Stomach (tissue), 8 donors: ENCODE measurements at regions not wholly inside any gene's neighbourhood (a gene's known extent, or its start where the extent isn't known, plus 50 kb on each side); places are given as distances from the start of the nearest gene placed in this dataset.

Experiments used
- DNase-seq, 2 donors: peaks; one replicate each; pipeline versions ENCODE4 v3.0.0 to v3.0.0-alpha.2; 2013 to 2019
- H3K27ac ChIP-seq, 5 donors: fragments of 200-600 bp in 4 of 5; sonication (generic) in 4 of 5; one replicate each; pipeline ENCODE4 v1.5.1; 2013 to 2019; ENCODE audit warnings: mild to moderate bottlenecking in 1 of 5, moderate library complexity in 1 of 5
- H3K27me3 ChIP-seq, 3 donors: fragments of 200-600 bp; sonication (generic); one replicate each; pipeline ENCODE4 v1.5.1; 2017 to 2019; ENCODE audit warnings: mixed run types in 1 of 3
- H3K36me3 ChIP-seq, 4 donors: fragments of 200-600 bp; sonication (generic); 1 replicate in 3 of 4; 2 replicates in 1 of 4; pipeline ENCODE4 v1.5.1; 2016 to 2019
- H3K4me1 ChIP-seq, 4 donors: fragments of 200-600 bp; sonication (generic); one replicate each; pipeline ENCODE4 v1.5.1; 2016 to 2019
- H3K4me3 ChIP-seq, 4 donors: fragments of 200-600 bp; sonication (generic) in 3 of 4; one replicate each; pipeline ENCODE4 v1.5.1; 2016 to 2019; ENCODE audit warnings: mild to moderate bottlenecking in 1 of 4
- H3K9me3 ChIP-seq, 4 donors: fragments of 200-600 bp; sonication (generic); one replicate each; pipeline ENCODE4 v1.5.1; 2016 to 2019
- CTCF ChIP-seq, 7 experiments: fragments of 450-650 bp in 4 of 7; fragments of 200-600 bp in 3 of 7; sonication (generic) in 3 of 7; IDR thresholded peaks; one replicate each; pipeline ENCODE4 v1.5.1; 2016 to 2019; ENCODE audit warnings: antibody characterized with exemption in 7 of 7, control low read depth in 2 of 7, mild to moderate bottlenecking in 1 of 7
- EP300 ChIP-seq: sonication (generic); formaldehyde crosslinking; IDR thresholded peaks from one replicate; pipeline ENCODE4 v1.6.1; 2017; ENCODE audit warnings: antibody characterized with exemption
- POLR2A ChIP-seq, 4 donors: fragments of 450-650 bp; IDR thresholded peaks; one replicate each; pipeline ENCODE4 v1.6.1; 2016; ENCODE audit warnings: antibody characterized with exemption in 4 of 4, control low read depth in 2 of 4, mild to moderate bottlenecking in 1 of 4, moderate library complexity in 1 of 4
- POLR2AphosphoS5 ChIP-seq, 3 donors: sonication (generic); formaldehyde crosslinking; IDR thresholded peaks; one replicate each; pipeline ENCODE4 v1.6.1; 2016; ENCODE audit warnings: antibody characterized with exemption in 3 of 3
- WGBS, 5 donors: extraction: QIAGEN DNeasy Blood & Tissue Kit in 3 of 5; methylation state at CpG; one replicate each; pipeline versions ENCODE4 v1.1.5 to v1.1.7; 2013 to 2018; 5-methylcytosine and 5-hydroxymethylcytosine counted together
- intact Hi-C: fragments of 100-400 bp; cut with DNase I; formaldehyde crosslinking; loops from one replicate; pipeline ENCODE4 v1.15.1; 2023; ENCODE audit warnings: low total_unique reads
- donor health status: healthy with polysubstance abuse.
- donor health status: Bipolar disorder and iron deficiency.
- donor health status: healthy.

GRCh38 chr4:154961263-154961662 is 180.2 kb downstream of the RBM46 start:
- H3K4me1 ChIP-seq: peaks cover 0 to 10% (median 3%) of the 10 kb centered on the region in 4 donors
- no peaks in the 10 kb centered on the region for H3K36me3 ChIP-seq
- H3K27me3 ChIP-seq: no peaks in the 10 kb centered on the region
- no peak overlapping the region for H3K4me3 ChIP-seq
- intact Hi-C loops: no loop called here
- H3K27ac ChIP-seq: no peak overlapping the region
- TF ChIP-seq CTCF (IDR thresholded peaks at IDR 0.05): no peak
- TF ChIP-seq EP300: no peak
- TF ChIP-seq POLR2AphosphoS5 (IDR thresholded peaks at IDR 0.05): no peak
- no peak for TF ChIP-seq POLR2A (IDR thresholded peaks at IDR 0.05)
- no peak for DNase-seq
- 15 to 33% (median 16%) methylated on average over 1 of the region's 1 CpG for WGBS, 5 donors
- no peaks in the 10 kb centered on the region for H3K9me3 ChIP-seq

- no peak for DNase-seq
- H3K4me3 ChIP-seq: no peak overlapping the region
- H3K27me3 ChIP-seq: no peaks in the 10 kb centered on the region
- TF ChIP-seq POLR2A (IDR thresholded peaks at IDR 0.05) (no peak), CTCF (IDR thresholded peaks at IDR 0.05) (no peak), POLR2AphosphoS5 (IDR thresholded peaks at IDR 0.05) (no peak), EP300 (no peak)
- WGBS, 5 donors: 65 to 73% (median 66%) methylated on average over 6 of the region's 6 CpGs
- no peak overlapping the region for H3K27ac ChIP-seq
- intact Hi-C loops: no loop called here
- no peaks in the 10 kb centered on the region for H3K36me3 ChIP-seq
- H3K4me1 ChIP-seq: no peaks in the 10 kb centered on the region
- H3K9me3 ChIP-seq: no peaks in the 10 kb centered on the region
Measured at GRCh38 chr4:154973244-154974035, 192.4 kb downstream of the RBM46 start.

- Histone ChIP-seq H3K27ac (no peak overlapping the region), H3K27me3 (no peaks in the 10 kb centered on the region), H3K9me3 (no peaks in the 10 kb centered on the region), H3K4me3 (no peak overlapping the region), H3K36me3 (no peaks in the 10 kb centered on the region), H3K4me1 (no peaks in the 10 kb centered on the region)
- intact Hi-C loops: no loop called here
- DNase-seq: no peak
- 69 to 75% (median 74%) methylated on average over 6 of the region's 6 CpGs for WGBS, 5 donors
- TF ChIP-seq CTCF (IDR thresholded peaks at IDR 0.05) (no peak), POLR2AphosphoS5 (IDR thresholded peaks at IDR 0.05) (no peak), POLR2A (IDR thresholded peaks at IDR 0.05) (no peak), EP300 (no peak)
Measured at GRCh38 chr4:154977228-154977627, 196.2 kb downstream of the RBM46 start.

- Histone ChIP-seq H3K9me3 (no peaks in the 10 kb centered on the region), H3K36me3 (no peaks in the 10 kb centered on the region), H3K27me3 (no peaks in the 10 kb centered on the region), H3K4me3 (no peak overlapping the region), H3K4me1 (no peaks in the 10 kb centered on the region), H3K27ac (no peak overlapping the region)
- intact Hi-C loops: loop anchor here (10.0 kb wide), 1 partner anchor 372 kb away; no protein-coding TSS in a partner anchor
- TF ChIP-seq POLR2A (IDR thresholded peaks at IDR 0.05): no peak
- peak in 5 of 7 experiments; percentile 43 to 72 (median 57) for TF ChIP-seq CTCF (IDR thresholded peaks at IDR 0.05)
- TF ChIP-seq EP300: no peak
- TF ChIP-seq POLR2AphosphoS5 (IDR thresholded peaks at IDR 0.05): no peak
- DNase-seq: peak; percentile 74 to 85
- WGBS, 5 donors: 16 to 30% (median 21%) methylated on average over 10 of the region's 10 CpGs
Measured at GRCh38 chr4:154982187-154983047, 201.3 kb downstream of the RBM46 start.
